Activated CD8-positive, alpha-beta memory T cell treated with anti-CD3 and anti-CD28 coated beads, Interleukin-2, amount 50 U/mL, for 48 hours (primary cell): ENCODE measurements at regions not wholly inside any gene's neighbourhood (a gene's known extent, or its start where the extent isn't known, plus 50 kb on each side); places are given as distances from the start of the nearest gene placed in this dataset.
"Not testable (repeated sequence)": the region's sequence is repeated elsewhere in the genome, so short reads cannot be mapped to it uniquely, and the experiment has no call there.

Source experiments
- DNase-seq: peaks from one replicate; pipeline ENCODE4 v3.0.0-alpha.2; 2020

- DNase-seq, result no peak
Measured at GRCh38 chr22:11360632-11361031, 4167.4 kb upstream of the OR11H1 start.

- not testable (repeated sequence) for DNase-seq
Measured at GRCh38 chr22:11361496-11361895, 4166.5 kb upstream of the OR11H1 start.

- not testable (repeated sequence) for DNase-seq
Measured at GRCh38 chr22:11369612-11370307, 4158.2 kb upstream of the OR11H1 start.

GRCh38 chr22:11370311-11370710 is 4157.7 kb upstream of the OR11H1 start:
- DNase-seq, result not testable (repeated sequence)
